ENCODE measurements at regions not wholly inside any gene's neighbourhood (a gene's known extent, or its start where the extent isn't known, plus 50 kb on each side); places are given as distances from the start of the nearest gene placed in this dataset.

DNA sequence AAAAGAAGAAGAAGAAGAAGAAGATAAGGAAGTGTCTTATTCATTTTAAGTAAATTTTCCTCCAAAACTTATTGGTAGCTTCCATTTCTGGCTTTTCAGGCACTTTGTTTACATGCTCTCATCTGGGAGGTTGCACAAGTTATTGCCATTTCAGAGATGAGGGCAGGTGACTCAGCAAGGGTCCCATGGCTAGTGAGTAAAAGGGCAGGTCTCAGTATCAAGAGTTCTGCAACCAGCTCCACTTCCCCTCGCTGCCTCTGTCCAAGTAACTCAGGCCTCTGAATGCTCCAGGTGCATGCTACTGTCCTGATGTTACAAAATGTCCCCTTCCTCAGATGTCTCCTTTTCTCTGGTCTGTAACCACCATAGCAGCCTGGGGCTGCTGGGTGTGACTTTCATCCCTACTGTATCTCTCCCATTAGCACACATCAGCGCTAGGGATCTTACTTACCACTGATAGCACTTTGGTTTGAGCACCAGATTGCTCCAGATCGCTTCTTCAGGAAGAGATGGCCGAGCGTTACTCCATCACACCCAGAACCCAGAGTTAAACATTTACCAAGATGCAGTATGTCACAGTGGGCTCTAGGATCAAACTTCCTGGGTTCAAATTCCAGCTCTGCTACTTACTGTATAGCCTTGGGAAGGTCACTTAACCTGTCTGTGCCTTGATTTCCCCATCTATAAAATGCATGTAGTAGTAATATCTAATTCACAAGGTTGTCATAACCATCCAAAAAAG is 57.4 kb upstream of the LAPTM4A start:
- no peak for FAIRE-seq

DNA sequence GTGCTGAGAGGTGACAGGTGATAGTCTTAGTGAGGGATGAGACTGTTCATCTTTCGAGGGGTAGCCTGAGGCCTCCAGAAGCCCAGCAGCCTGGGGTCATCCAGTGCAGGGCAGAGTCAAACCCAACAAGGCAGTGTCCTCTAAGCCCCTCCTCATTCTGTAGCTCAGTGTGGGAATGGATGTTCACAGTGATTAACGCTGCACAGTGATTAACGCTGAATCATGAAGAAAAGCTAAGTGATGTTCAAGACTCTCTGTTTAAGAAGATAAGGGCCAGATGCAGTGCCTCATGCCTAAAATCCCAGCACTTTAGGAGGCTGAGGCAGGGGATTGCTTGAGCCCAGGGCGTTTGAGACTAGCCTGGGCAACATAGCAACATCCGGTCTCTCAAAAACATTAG is 56.3 kb upstream of the LAPTM4A start:
- no peak for FAIRE-seq

DNA sequence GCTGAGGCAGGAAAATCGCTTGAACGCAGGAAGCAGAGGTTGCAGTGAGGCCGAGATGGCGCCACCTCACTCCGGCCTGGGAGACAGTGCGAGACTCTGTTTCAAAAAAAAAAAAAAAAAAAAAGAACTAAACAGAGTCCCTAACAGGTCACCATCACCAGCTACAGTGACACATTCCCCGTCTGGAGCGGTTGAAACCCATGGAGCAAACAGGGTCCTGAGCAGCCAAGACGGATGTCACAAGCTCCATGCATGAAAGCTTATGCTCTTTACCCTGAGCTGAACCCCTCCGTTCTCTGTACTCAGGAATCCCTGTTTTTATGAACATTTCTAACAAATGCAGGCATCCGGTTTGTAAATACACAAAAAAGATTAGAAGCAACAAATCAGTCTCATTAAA is 55.9 kb upstream of the LAPTM4A start:
- no peak for FAIRE-seq

DNA sequence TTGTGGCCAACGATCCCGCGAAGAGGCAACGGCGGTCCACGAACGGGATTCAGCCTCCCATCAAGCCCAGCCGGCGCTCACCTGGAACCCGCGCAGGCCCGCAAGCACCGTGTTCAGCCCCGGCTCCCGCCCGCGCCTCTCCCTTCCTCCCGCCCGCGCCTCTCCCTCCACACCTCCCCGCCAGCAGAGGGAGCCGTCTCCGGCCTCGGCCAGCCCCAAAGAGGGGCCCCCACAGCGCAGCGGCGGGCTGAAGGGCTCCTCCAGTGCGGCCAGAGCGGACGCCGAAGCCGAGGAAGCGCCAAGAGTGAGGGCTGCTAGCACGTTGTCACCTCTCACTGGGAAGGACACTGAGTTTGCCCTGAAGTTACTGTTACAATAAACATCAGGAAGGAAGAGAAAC is 55.3 kb upstream of the LAPTM4A start:
- FAIRE-seq, result no peak

DNA sequence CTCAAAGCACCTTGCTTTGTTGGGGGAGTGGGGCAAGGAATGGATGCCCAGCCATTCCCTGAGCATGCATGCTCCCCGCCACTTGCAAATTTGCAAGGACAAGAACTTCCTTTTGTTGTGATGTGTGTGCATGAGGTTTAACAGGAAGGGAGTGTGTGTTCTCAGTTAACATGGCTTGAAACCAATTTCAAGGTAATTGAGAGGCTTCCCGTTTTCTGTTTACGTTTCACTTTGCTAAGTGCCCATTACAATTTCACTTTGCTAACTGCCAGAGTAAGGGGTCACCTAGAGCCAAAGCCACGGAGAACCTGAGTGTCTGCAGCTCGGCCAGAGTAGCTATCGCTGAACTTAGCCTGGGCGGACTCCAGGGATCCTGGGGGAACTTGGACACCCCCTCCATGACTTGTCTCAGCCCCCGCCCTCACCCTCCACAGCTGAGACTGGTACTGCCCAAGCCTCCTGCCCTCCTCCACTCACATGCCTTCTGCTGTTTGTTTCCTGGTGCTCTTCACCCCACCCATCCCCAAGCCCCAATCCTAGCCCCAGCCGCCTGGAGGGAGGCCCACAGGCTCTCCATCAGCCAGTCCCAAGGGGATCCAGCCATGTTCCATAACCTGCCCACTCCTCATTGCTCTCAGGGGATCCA is 53.6 kb upstream of the LAPTM4A start:
- FAIRE-seq, result no peak

DNA sequence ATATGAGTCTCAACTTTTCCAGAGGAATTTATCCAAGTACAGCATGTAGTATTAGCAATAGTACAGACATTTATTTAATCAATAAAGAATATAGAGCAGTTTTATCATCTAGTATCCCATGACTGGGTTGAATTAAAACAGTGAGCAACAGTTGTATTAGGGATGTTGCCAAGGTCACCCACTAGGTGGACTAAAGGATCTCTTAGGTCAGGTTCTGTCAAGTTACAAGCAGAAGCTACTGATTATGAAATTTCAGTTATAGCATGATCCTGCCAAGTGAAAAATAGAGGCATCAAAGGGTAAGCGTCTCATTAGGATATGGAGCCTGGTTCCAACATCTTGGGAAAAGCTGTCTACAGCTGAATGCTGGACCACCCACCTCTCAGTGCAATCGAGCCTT is 52.1 kb upstream of the LAPTM4A start:
- FAIRE-seq, result no peak
